ENCODE measurements at regions not wholly inside any gene's neighbourhood (a gene's known extent, or its start where the extent isn't known, plus 50 kb on each side); places are given as distances from the start of the nearest gene placed in this dataset.
"Not testable (repeated sequence)": the region's sequence is repeated elsewhere in the genome, so short reads cannot be mapped to it uniquely, and the experiment has no call there.

DNA sequence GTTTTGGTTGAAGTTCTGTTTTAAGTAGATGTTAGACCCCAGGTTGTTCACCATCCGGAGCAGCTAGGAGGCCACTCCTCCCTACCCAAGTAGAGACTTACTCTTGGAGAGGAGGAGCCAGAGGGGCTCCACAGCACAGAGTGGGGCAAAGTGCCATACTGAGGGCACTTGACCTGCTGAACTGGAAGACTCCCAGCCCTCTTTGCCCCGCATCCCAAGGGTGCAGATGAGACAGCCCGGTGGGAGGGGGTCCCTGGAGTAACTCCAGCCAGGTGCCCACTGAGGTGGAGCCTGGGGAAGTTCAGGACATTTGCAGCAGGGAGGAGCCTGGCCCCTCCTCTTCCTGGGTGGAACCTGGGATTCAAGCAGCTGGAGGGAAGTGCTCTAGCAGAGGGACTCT is 102.1 kb upstream of the GPR6 start:
- no peak for DNase-seq

DNA sequence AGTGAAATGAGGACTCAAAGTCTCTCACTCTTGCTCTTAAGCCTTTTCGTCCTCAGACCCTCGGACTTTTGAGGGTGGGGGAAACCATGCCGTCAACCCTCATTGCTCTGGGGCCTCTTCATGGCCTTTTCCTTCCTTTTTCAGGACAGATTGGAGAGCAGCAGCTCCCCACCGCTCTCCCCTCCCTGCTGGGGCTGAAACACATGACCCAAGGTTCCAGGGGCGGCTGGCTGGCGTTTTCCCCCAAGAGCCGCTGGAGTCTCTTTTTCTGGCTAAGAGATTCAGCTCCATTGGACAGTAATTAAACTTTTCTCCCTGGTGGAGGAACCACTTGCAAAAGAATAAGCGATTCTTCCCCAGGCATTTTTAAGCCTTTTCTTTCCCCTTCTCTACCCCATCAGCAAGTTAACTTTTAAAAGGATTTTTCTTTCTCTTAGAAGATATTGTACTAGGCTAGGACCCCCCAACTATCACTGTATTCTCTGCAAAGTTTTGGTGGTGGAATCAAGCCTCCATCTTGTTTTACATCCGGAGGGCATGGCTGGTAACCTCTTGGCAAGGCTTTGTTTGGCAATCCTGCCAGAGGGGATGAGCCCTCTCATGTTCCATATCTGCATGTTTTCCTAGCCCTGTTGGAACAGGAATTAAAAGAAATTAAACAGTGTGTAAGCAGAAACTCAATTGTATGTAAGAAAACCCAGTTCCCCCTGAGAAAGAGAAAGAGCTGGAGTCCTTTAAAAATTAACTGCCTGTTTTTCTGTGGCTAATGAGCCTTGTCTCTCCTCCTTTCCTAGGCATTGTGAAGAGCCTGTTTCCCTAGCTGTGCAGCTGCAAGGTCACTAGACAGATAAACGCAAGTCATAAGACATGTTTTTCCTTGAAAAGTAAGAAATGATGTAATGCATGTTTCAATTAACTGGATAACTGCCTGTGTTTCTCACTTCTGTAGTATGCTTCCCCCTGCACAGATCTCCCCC is 100.8 kb upstream of the GPR6 start:
- DNase-seq, result peak; percentile 72

DNA sequence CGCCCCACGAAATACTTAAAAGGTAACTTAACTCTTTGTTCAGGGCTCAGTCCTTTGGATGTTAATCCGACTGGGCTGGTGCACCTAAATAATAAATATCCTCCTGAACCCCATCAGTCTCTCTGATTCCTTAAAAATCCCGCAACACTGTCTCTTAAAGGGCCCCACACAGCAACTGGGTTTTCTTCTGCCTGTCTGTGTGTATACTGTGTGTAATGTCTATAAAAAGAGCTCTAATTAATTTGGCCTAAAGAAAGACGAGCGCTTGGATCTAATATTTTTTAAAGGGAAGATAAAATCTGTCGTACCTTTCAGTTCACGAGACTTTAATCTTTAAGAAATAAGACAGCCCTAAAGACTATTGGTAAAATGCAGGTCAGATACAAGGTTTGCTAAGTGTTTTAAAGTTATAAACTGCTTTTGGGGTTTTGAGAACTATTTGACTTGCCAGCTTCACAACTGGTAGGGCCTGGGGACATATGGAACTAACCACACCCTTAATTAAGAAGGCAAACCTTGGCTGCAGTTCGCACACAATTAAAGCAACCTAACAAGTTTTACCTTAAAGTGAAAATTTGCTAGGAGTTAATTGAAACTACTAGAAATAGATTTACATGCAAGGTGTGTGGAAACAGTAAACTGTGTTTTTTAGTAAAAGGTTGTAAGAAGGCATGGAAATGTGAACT is 100.0 kb upstream of the GPR6 start:
- not testable (repeated sequence) for DNase-seq

DNA sequence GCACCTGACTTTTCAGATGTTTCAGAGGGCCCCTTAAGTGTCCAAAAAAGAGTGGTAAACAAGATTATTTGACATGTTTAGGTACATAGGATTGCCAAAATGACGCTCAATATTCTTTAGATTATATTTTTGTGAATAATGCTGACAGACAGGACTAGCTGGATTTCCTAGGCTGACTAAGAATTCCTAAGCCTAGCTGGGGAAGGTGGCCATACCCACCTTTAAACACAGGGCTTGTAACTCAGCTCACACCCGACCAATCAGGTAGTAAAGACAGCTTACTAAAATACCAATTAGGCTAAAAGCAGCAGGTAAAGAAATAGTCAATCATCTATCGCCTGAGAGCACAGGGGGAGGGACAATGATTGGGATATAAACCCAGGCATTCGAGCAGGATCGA is 99.0 kb upstream of the GPR6 start:
- DNase-seq, result not testable (repeated sequence)

DNA sequence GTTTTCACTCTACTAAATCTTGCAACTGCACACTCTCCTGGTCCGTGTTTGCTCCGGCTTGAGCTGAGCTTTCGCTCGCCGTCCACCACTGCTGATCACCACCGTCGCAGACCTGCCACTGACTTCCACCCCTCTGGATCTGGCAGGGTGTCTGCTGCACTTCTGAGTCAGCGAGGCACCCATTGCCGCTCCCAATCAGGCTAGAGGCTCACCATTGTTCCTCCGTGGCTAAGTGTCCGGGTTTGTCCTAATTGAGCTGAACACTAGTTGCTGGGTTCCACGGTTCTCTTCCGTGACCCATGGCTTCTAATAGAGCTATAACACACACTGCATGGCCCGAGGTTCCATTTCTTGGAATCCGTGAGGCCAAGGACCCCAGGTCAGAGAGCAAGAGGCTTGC is 98.6 kb upstream of the GPR6 start:
- no peak for DNase-seq

DNA sequence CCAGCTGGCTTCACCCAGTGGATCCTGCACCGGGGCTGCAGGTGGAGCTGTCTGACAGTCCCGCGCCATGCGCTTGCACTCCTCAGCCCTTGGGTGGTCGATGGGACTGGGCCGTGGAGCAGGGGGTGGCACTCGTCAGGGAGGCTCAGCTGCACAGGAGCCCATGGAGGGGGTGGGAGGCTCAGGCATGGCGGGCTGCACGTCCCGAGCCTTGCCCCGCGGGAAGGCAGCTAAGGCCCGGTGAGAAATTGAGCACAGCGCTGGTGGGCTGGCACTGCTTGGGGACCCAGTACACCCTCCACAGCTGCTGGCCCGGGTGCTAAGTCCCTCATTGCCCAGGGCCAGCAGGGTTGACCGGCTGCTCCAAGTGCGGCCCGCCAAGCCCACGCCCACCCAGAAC is 97.0 kb upstream of the GPR6 start:
- not testable (repeated sequence) for DNase-seq

DNA sequence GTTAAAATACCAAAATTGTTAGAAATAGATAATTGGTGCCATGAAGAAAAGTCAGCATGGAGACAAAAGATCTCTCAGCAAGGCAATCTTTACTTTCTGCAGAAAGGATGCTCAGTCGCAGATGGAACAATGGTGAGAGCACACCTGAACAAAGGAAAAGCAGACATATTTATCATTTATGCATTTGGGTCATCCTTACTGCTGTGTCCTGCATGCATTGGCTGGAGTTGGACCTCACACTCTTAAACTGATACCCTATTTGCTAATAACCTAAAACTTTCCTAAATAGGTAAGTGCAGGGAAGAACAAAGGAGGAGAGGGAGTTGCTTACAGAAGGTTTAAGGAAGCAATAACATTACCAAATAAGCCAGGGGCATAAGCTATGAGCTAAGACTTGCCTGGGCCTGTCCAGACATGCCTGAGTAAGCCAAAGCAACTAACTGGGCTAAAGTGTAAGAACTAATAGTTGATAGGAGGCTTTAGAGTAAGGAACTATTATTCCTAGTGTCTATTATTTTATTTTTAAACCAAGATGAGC is 96.1 kb upstream of the GPR6 start:
- DNase-seq, result not testable (repeated sequence)

DNA sequence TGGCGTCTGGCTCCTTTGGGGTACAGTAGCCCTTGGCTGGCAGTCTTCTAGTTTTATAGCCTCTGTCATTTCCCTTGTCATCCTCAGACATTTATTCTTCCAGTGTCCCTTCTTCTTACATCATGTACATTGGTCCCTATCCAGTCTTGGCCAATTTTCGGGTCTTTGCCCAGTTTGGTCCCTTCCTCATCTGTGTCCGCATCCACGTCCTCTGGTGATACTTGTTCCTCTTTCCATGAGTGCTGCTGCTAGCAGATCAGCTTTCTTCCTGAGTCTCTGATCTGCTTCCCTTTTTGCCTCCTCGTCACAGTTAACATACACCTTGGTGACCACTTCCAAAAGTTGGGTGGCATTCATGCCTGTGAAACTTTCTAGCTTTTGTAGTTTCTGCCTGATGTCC is 86.2 kb upstream of the GPR6 start:
- no peak for DNase-seq

DNA sequence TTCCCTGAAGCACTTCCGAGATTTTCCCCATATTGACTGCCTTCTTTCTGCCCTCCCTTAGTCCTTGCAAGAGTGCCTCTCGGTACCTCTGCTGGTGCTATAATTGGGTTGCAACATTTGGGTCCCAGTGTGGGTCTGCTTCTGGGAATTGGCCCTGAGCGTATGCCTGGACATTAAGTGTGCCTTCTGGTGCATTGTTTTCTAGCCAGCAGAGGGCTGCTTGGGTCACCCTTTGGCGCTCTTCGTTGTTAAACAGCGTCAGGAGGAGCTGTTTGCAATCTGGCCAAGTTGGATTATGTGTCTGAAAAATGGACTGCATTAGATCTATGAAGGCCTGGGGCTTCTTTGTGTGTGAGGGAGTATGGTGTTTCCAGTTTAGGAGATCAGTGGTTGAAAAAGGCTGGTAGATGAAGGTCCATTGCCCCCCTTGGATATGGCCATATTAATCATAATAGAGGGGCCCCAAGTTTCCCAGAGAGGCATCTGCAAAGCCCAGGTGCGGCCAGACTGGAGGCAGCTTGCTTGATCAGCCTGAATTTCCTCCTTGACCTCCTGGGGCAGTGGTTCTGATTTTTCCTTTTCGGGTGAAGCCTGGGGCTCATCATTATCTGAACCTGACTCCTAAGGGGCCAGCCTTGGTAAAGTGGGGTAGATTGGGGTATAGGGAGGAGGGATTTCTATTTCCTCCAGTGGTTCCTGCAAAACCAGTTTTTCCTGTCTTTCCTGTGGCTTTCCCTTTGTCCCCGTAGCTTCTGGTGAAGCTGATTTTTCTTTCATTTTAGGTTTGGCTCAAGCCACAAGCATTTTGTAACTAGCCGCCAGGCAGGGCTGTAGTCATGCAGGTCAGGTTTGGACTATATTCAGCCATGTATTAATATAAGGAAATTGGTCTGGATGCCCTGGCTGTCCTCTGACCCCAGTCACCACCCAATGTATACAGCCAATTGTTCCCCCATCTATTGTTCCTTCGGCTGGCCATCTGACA is 85.4 kb upstream of the GPR6 start:
- peak; percentile 68 for DNase-seq

DNA sequence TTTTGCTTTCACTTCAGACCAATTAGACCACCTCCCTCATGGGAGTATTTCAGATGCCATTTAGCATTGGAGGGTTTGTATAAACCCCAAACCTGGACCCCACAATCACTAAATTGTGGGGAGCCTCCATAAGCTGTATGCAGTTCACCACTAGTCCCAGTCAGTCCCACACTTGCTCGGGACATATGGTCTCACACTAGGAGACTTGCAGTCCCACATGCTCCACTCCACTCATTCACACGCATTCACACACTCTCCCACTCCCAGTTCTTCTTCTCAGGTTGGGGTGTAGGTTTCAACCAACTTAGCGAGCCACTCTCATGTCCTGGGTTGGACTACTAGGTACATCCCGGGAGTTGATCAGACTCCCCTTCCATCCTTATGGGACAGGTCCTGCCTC is 84.5 kb upstream of the GPR6 start:
- DNase-seq, result no peak

DNA sequence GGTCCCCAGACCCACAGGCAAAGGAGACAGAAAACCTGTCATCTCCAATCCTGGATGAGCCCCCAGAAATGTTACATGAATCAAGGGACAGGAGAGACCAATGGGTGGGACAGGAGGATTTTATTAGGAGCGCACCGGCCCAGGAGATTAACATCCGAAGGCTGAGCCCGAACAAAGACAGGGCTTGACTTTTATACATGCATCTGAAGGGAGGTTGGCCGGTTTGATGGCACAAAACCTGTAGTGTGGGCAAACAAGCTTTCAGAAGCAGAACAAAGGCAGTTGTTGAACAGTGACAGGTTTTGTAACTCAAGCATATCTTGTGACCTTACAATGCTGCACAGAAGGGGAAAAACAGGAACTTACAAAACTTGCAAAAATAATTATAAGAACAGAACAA is 83.9 kb upstream of the GPR6 start:
- DNase-seq, result no peak

DNA sequence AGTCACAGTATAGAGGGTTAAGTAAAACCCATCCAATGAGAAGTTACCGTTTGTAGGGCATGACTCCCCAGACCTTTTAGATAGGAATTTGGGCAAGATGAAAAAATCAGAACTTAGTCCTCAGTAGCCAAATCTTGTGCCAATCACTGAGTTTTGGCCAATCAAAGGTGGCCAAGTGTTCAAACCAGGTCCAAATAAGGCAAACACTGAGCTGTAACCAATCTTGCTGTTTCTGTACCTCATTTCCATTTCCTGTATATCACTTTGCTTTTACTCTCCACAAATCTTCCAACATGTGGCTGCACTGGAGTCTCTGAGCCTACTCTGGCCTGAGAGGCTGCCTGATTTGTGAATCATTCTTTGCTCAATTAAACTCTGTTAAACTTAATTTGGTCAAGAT is 81.8 kb upstream of the GPR6 start:
- no peak for DNase-seq

DNA sequence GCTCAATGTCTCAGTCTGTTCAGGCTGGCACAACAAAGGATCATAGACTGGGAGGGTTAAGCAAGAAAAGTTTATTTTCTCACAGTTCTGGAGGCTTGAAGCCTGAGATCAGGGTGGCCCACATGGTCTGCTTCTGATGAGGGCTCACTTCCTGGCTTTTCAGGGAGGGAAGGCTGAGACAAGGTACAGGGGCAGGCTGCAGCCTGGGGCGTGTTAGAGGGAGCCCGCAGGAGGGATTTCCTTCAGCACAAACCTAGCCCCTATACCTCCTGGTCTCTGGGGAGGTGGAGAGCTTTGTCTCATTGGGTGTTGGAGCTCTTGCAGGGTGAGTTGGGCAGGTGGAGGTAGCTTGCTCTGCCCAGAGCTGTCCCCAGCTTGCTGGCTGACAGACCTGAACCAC is 81.1 kb upstream of the GPR6 start:
- no peak for DNase-seq

DNA sequence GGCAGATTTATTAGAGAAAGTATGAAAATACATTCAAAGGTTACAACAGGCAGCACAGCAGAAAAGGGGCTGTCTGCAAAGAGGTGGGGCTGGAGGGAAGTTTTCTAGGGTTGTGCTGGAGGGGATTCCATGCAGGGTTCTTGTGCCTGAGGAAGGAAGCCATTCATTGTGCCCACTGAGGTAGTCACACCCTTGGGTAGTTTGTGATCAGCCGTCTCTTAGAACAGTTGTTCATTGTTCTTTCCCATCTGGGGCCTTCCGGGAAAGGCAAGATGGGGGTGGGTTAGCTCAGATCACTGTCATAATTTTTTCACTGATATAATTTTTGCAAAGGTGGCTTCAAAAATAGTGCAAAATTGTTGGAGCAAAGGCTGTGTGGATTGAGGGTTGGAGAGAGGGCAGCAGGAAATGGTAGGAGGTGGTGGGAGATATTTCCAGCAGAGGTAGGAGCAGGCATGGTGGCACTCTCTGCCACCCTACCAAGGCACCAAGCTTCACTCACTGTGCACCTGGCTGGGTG is 80.5 kb upstream of the GPR6 start:
- no peak for DNase-seq

DNA sequence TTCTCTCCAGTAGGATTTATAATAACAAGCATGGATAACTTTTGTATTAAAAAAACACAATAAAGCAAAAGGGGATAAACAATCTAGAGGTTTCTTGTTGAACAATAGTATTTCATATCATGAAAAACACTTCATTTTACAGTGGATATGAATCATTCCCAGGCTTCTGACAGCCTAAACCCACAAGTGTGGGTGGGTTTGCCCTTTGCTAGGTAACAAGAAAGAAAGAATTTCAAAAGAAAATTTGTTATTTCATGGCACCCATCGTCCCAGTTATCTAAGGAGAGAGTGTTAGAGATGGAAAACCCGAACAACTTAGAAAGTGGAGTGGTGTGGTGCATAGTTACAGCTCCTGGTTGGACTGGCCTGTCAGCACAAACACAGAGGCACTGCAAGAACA is 76.1 kb upstream of the GPR6 start:
- DNase-seq, result no peak

DNA sequence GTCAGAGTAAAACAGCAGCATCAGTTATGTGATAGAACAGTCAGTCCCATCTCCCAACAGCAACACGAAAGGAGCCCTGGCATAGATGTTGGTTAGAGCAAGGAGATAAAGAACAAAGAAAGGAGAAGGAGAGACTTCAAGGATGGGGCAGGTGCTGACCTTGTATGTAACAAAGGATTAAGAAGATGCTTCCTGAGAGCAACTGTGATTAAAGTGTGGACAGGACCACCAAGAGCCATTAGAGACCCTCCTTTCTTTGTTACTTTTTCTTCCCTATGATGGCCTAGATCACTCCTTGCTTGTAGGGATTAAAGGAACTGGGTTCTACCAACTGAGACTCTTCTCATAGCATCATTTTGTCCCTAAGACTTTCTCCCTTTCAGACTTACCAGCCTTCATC is 75.2 kb upstream of the GPR6 start:
- no peak for DNase-seq

DNA sequence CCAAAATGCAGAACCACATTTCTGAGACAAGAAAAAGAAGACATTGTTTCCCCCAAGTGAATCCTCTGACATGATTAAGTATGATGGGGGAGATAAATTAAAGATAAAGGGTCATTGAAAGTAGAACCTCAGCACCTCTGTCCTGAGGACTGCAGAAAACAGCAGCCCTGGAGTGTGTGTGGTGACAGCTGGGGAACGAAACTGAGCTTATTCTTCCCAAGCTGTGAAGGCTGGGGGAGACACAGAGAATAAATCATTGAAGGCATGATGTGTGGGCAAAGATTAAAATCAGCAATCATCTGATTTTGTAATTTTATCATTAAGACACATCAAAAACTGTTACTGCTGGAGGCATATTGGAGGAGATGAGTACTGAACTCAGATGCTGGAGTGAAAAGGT is 67.5 kb upstream of the GPR6 start:
- DNase-seq, result no peak

DNA sequence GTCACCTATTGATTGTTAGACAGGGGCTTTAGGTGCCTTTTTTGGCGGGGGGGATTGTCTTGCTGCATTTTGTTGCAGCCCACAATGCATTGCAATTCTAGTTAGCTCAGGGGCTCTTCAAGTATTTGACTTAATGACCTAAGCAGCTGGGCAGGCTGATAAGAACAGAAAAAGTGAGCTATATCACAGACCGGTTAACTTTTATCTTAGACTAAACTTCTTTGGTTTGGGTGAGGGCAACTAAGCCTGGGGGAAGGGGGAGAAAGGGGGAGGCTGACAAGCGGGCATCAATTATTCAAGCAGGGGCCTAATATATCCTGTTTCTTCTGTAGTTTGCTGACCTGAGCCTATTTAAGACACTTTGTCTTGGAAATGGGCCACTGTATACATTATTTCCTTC is 66.0 kb upstream of the GPR6 start:
- DNase-seq, result no peak

DNA sequence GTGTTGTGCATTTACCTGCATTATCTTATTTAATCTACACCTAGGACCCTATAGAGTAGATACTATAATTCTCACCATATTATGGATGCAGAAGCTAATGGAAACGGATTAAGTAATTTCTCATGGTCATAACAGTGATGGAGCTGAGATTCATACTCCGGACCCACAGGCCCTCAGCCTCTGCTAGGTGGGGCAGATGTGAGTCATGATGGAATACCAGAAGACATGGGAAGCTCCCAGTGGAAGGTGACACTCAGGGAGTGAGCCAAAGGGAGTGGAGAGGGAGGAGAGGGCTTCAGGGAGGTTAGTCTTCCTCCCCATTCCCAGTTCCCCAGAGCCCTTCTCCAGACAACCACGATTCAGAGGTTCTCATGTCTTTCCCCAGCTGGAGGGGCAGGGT is 65.2 kb upstream of the GPR6 start:
- DNase-seq, result no peak

DNA sequence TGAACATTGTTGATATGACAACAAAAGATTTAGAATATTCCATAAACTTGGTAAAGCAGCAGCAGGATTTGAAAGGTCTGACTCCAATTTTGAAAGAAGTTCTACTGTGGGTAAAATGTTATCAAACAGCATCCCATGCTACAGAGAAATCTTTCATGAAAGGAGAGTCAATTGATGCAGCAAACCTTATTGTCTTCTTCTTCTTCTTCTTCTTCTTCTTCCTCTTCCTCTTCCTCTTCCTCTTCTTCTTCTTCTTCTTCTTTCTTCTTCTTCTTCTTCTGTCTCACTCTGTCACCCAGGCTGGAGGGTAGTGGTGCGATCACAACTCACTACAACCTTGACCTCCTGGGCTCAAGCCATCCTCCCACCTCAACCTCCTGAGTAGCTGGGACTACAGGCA is 62.4 kb upstream of the GPR6 start:
- not testable (repeated sequence) for DNase-seq

DNA sequence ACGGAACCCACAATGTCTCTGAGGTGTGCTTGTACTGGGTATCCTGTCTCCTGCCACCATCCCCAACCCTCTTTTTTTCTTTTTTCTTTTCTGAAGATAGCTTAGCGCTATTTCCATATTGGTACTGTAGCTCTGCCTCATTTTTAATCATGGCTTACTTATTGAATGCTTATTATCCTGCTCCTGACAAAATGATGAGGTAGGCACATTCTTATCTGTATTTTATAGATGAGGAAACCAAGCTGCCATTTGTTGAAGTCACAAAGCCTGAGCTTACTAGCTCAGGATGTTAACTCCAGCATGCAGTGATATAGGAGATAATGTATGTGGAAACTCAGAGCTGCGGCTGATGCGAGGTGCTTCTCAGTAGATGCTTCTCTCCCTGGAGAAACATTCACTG is 61.4 kb upstream of the GPR6 start:
- DNase-seq, result no peak

DNA sequence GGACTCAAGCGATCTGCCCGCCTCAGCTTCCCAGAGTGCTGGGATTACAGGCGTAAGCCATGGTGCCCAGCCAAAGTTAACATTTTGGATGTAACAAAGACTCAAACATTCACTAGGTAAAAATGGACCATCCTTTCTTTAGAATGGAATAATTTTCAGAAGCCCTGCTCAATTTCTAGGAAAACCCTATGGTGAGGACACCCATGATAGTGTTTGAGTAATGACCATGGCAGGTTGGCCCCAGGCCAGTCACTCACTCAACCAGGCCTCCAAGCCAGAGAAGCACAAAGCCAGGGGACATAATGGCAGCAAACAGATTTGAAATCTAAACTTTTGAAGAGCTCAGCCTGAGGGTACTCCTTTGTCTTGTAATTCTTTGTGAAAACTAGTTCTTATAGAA is 59.9 kb upstream of the GPR6 start:
- DNase-seq, result no peak

All from left kidney (tissue), 1 donor.